T47D (cell line): ENCODE measurements at regions not wholly inside any gene's neighbourhood (a gene's known extent, or its start where the extent isn't known, plus 50 kb on each side); places are given as distances from the start of the nearest gene placed in this dataset.
"Not testable (repeated sequence)": the region's sequence is repeated elsewhere in the genome, so short reads cannot be mapped to it uniquely, and the experiment has no call there.

Source experiments
- DNase-seq, 2 experiments: peaks; one replicate each; pipeline versions ENCODE4 v3.0.0 to v3.0.0-alpha.2; 2011 to 2012; ENCODE audit warnings: low read depth in 1 of 2, low spot score in 1 of 2
- JUND ChIP-seq: IDR thresholded peaks from 2 replicates; pipeline ENCODE4 v1.6.1; 2012; ENCODE audit warnings: low read depth
- in situ Hi-C: cut with HindIII; loops from 2 replicates; pipeline ENCODE4 v1.10.0; 2016; ENCODE audit warnings: low sequenced_read_pairs, low pct_unique_long_range_greater_than_20kb

DNA sequence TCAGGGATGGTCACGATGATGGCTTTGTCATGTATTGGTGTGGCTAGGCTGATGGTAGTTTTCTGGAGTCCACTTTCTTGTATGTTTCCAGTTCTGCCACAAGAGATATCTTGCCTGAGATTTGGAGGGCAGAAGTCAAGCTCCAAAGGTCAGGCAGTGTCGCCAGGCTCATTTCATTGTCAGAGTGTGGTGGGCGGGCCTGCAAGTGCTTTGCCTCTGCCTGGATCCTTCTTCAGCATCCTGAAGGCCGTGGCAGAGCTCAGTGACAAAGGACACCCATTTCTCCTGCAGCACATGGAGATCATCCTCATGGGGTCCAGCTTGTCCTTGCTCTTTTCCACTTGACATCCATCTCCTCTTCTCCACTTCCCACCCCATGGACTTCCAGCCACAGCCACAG, 139.7 kb downstream of the SMIM20 start:
- no peak for TF ChIP-seq JUND
- DNase-seq = no peak
- in situ Hi-C loops = no loop called here

DNA sequence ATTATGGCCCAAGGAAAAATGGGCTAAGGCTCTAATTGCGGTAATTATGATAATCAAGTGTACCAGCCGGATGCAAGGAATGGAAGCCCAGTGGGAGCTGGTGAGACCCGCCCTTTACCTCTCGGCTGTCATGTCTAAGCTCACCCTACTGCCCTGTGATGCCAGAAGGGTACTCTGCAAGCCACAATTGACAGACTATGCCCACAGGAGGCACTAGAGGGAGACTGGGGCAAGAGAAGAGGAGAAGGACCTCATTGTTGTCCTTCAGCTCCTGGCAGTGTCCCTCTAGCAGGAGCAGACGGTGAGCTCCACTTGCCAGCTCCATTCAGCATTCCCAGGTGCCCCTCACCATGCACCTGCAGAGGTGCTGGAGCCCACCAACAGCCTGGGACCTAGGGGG, 141.8 kb downstream of the SMIM20 start:
- no peak for DNase-seq
- in situ Hi-C loops = no loop called here

DNA sequence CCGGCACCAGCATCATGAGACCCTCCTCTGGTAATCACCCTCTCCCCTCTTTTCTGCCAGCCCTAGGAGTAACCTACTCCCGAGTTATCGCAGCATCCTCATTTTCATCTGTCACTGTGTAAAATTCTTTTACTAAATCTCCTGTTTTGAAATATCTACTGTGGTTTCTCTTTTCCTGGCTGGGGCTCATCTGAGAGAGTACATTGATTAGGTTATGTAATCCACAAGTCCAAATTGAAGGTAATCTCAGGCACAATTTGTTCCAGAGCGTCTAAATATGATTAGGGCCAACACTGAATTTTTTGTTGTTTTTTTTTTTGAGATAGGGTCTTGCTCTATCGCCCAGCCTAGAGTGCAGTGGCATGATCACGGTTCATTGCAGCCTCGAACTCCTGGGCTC, 142.4 kb downstream of the SMIM20 start:
- no peak for TF ChIP-seq JUND
- in situ Hi-C loops = no loop called here
- no peak for DNase-seq

More for the DNA sequence above, 141.8 kb downstream of the SMIM20 start:
- TF ChIP-seq JUND = no peak

DNA sequence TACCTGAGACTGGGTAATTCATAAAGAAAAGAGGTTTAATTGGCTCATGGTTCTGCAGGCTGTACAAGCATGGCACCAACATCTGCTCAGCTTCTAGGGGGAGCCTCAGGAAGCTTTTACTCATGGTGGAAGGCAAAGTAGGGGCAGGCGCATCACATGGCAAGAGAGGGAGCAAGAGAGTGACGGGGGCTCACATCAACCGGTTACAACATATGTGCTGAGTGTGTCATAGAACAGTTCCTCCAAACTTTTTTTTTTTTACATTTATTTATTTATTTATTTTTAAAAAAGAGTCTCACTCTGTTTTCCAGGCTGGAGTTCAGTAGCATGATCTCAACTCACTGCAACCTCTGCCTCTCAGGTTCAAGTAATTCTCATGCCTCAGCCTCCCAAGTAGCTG, 143.8 kb downstream of the SMIM20 start:
- in situ Hi-C loops, DNase-seq: not testable (repeated sequence)

DNA sequence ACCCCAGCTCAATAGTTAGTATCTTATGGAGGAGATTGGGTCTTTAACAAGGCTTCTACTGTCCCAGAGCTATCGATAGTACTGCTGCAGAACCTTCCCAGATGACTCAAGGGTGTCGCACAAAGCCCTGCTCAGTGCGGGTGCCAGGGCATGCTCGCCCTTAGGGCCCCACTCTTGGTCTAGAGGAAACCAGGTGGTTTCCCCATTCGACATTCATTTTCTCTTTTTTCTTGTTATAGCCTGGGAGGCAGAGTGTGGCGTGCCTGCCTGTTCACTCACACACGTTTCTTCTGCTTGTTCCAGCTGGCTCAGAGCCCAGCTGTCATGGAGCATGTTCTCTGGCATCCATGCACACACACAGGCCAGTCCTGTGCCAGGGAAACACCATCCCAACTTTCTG, 144.5 kb downstream of the SMIM20 start:
- no peak for DNase-seq
- TF ChIP-seq JUND = no peak
- in situ Hi-C loops = no loop called here

DNA sequence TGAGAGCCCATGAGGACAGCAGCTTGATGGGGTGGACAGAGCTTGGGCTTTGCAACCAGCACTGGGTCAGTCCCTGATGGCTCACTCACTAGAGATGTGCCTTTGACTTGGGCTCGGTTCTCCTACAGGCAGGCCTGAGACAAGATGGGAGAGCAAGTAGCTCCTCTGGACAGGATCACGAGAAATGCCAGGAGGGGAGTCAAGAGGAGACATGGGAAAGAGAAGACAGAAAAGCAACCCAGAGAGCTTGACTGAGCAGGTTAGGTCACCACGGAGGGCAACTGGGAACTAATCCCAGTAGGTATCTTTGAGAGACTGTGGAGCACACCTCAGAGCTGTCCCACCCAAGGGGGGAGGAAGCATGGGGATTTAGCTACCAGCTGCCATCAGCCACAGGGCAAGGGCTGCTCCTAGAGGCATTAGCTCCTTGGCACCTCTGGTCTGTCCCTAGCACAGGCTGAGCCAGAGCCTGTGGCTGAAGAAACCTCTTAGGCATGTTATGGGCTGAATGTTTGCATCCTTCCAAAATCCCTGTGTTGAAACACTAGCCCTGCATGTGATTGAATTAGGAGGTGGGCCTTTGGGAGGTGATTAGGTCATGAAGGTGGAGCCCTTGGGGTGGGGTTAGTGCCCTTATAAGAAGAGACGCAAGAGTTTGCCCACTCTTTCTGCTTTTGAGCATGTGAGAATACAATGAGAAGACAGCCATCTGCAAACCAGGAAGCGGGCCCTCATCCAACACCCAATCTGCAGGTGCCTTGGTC, 145.6 kb downstream of the SMIM20 start:
- DNase-seq = no peak
- in situ Hi-C loops = no loop called here
- no peak for TF ChIP-seq JUND

DNA sequence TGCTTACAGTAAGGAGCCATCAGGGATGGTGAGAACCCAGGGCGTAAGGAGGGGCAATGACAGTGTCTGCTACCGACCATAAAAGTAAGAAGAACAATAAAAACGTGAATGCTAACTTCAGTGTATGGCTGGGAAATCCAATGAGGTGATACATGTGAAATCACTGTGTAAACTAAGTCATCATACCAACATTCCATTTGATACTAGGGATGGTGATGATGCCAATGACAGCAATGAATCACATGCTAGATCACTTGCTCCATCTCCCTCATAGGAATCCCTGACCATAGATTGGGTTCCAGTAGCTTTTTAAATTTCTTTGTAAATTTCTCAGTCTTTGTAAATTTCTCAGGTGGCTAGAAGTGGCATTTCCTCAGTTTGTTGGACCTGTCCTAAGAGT, 146.3 kb downstream of the SMIM20 start:
- TF ChIP-seq JUND = no peak
- no peak for DNase-seq

DNA sequence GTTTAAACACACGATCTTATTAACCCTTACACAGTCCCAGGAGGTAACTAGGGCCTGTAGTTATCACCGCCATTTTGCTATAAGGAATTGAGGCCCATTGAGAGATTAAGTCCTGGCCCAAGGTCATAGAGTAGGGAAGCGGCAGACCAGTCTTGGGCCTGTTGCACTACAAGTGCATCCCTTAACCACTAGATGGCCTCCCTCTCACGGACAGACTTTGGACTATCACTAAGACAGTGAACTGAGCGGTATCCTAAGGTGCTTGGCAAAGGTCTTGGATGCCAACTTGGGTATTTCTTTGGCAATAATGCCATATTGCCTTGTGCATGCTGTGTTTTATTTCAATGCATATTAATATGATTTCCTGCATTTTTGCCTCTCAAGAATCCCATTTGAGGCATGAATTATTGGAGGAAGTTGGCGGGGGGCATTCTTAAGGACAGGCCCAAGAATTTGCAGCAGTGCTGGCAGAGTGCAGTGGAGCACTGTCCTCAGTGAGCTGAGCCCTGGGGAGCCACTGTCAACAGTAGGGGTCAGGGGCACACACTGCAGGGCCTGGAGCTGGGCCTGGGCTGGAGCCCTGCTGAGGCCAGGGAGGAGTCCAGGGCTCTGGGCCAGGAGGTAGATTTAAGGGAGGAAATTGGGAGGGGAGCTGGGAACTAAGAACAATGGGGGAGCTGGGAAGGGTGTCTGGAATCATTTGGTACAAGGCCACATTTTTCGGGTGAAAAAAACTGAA, 147.4 kb downstream of the SMIM20 start:
- in situ Hi-C loops = no loop called here
- peak; percentile 16 to 68 for DNase-seq
- TF ChIP-seq JUND = no peak

More for the DNA sequence above, 146.3 kb downstream of the SMIM20 start:
- in situ Hi-C loops = no loop called here

DNA sequence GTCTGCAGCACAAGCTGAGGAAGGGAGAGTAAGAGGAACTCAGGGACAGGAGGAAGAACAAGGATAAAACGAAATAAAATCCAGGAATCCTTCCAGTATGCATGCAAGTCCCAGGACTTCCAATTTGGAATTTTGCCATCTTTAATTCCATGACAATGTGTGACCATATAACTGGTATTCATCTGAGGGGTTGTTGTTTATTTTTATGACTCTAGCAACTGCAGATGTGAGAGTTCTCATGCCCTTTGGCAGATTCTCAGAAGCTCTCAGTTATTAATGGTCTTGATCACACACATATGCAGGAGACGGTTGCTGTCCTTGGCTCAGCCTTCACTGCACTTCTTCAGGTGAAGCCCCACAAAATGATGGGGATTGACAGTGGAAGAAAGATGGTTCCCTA, 148.2 kb downstream of the SMIM20 start:
- no peak for DNase-seq
- in situ Hi-C loops = no loop called here
- no peak for TF ChIP-seq JUND

DNA sequence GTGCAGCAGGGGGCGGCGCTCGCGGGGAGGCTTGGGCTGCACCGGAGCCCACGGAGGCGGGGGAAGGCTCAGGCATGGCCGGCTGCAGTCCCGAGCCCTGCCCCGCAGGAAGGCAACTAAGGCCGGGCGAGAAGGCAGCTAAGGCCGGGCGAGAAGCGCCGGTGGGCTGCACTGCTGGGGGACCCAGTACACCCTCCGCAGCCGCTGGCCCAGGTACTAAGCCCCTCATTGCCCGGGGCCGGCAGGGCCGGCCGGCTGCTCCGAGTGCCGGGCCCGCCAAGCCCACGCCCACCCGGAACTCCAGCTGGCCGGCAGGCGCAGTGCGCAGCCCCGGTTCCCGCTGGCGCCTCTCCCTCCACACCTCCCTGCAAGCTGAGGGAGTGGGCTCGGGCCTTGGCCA, 150.0 kb downstream of the SMIM20 start:
- in situ Hi-C loops, DNase-seq: not testable (repeated sequence)

DNA sequence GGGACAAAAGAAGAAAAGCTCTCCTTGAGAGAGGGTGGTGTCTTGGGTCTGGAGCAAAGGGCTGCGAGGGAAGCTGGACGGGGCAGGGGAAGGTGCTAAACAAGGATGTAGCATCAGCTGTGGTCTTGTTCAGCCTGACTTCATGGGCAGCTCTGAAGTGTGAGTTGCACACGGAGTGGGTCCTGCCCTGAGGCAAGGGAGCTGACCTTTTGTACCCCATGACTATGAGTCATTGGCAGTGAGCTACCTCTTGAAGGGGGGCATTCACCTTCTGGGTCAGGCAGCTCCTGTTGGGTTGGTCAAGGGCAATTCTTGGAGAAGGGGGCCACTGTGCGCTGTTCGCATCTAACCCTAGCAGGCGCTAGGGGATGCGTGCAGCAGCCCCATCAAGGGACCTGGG, 151.8 kb downstream of the SMIM20 start:
- in situ Hi-C loops = no loop called here
- TF ChIP-seq JUND = no peak
- DNase-seq = no peak

DNA sequence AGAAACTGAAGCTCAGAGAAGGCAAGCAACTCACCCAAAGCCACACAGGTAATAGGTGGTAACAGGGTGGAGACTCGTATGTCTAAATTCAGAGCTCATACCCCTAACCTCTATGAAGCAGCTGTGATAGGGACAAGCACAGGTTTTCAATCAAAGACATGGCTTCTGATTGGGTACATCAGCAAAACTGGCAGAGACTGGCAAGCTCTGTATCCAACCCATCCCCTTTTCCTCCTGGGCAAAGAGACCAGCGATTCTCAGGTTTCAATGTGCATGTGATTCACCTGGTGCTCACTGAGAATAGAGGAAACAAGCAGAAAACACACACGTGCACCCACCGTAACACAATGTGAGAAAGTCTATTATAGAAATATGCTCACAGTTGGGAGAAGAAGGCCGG, 153.0 kb downstream of the SMIM20 start:
- peak in 1 of 2 experiments; percentile 34 for DNase-seq

DNA sequence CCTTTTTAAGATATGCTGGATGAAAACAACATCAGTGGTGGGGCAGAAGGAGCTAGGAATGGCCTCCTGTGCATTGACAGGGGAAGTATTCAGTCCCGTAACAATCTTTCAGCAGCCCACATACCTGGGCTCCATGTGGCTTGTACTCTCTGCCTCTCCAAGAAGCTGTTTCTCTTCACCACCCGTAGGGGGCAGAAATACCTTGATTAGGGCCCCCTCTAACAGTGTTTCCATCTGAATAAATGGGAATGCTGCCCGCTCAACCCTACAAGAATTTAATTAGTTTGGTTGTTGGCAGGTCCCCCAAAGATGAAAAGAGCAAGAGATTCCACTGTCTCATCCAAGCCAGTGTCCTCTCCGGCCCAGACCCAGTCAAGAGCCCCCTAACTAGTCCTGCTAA, 155.2 kb downstream of the SMIM20 start:
- DNase-seq = peak in 1 of 2 experiments; percentile 15
- in situ Hi-C loops = no loop called here
- TF ChIP-seq JUND = no peak

More for the DNA sequence above, 153.0 kb downstream of the SMIM20 start:
- no peak for TF ChIP-seq JUND
- in situ Hi-C loops = no loop called here
